Fibroblast of pulmonary artery (primary cell): ENCODE measurements at regions not wholly inside any gene's neighbourhood (a gene's known extent, or its start where the extent isn't known, plus 50 kb on each side); places are given as distances from the start of the nearest gene placed in this dataset.
"Not testable (repeated sequence)": the region's sequence is repeated elsewhere in the genome, so short reads cannot be mapped to it uniquely, and the experiment has no call there.

Source experiments
- DNase-seq: peaks from one replicate; pipeline ENCODE4 v3.0.0-alpha.2; 2010; ENCODE audit warnings: low read depth
- H3K4me3 ChIP-seq: replicated peaks from 2 replicates; pipeline ENCODE4 v1.5.1; 2011; ENCODE audit warnings: low read depth, mild to moderate bottlenecking, control low read depth, low read length, moderate library complexity
- CTCF ChIP-seq: IDR thresholded peaks from 2 replicates; pipeline ENCODE4 v1.5.1; 2011; ENCODE audit warnings: mild to moderate bottlenecking, control low read depth, low read length, inconsistent platforms; ENCODE audit errors: missing control alignments

GRCh38 chr16:61149709-61150108 is 886.5 kb downstream of the CDH8 start:
- DNase-seq: no peak
- no peak for TF ChIP-seq CTCF
- H3K4me3 ChIP-seq: no peak overlapping the region

- H3K4me3 ChIP-seq: no peak overlapping the region
- no peak for TF ChIP-seq CTCF
- no peak for DNase-seq
Observed at GRCh38 chr16:61148930-61149329, 887.3 kb downstream of the CDH8 start.

- no peak overlapping the region for H3K4me3 ChIP-seq
- no peak for TF ChIP-seq CTCF
- no peak for DNase-seq
Observed at GRCh38 chr16:61146429-61146828, 889.8 kb downstream of the CDH8 start.

GRCh38 chr16:61131447-61131846 is 904.8 kb downstream of the CDH8 start:
- no peak for TF ChIP-seq CTCF
- DNase-seq: no peak
- no peak overlapping the region for H3K4me3 ChIP-seq

- no peak for DNase-seq
- no peak overlapping the region for H3K4me3 ChIP-seq
- TF ChIP-seq CTCF: no peak
Observed at GRCh38 chr16:61128545-61129323, 907.5 kb downstream of the CDH8 start.

- H3K4me3 ChIP-seq: no peak overlapping the region
- TF ChIP-seq CTCF: no peak
- DNase-seq: no peak
Observed at GRCh38 chr16:61105544-61105943, 930.7 kb downstream of the CDH8 start.

- no peak for TF ChIP-seq CTCF
- DNase-seq: no peak
- H3K4me3 ChIP-seq: no peak overlapping the region
Observed at GRCh38 chr16:61098505-61098904, 937.7 kb downstream of the CDH8 start.

GRCh38 chr16:61091300-61091699 is 944.9 kb downstream of the CDH8 start:
- DNase-seq, H3K4me3 ChIP-seq: not testable (repeated sequence)
